ENCODE measurements at regions not wholly inside any gene's neighbourhood (a gene's known extent, or its start where the extent isn't known, plus 50 kb on each side); places are given as distances from the start of the nearest gene placed in this dataset.

- Histone ChIP-seq H3K36me3 (no peaks in the 10 kb centered on the region), H3K4me3 (no peak overlapping the region), H3K9me3 (no peaks in the 10 kb centered on the region), H3K4me1 (no peaks in the 10 kb centered on the region), H3K27me3 (no peaks in the 10 kb centered on the region), H3K27ac (no peak overlapping the region)
- no peak for TF ChIP-seq POLR2A (IDR thresholded peaks at IDR 0.05)
- TF ChIP-seq CTCF (IDR thresholded peaks at IDR 0.05), result no peak
- no peak for TF ChIP-seq EP300 (IDR thresholded peaks at IDR 0.05)
- no peak for TF ChIP-seq POLR2AphosphoS5 (IDR thresholded peaks at IDR 0.05)
- WGBS, 2 donors (ENCODE audit: low coverage in 1 of 2), result 81 to 100% methylated on average over 1 of the region's 1 CpG
- ATAC-seq, result no peak
Measured at GRCh38 chr5:121752149-121752548, 99.5 kb upstream of the FTMT start.

DNA sequence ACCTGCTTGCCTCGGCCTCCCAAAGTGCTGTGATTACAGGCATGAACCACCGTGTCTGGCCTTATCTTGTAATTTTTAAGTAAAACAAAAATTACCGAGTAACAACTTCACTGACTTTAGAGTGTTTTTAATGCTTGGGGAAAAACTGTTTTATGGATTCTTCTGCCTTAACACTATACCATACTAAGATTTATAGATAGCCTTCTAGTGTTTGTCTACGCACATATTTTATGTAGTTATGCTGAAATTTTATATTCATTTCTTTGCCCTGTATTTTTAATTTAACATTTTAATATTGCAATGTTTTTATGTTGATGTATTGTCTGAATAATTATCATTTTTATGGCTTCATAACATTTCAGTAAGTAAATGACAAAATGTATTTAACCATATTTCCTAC lies 96.4 kb upstream of the FTMT start:
- H3K27me3 ChIP-seq, result no peaks in the 10 kb centered on the region
- no peaks in the 10 kb centered on the region for H3K9me3 ChIP-seq
- ATAC-seq, result no peak
- no peaks in the 10 kb centered on the region for H3K36me3 ChIP-seq
- no peak overlapping the region for H3K27ac ChIP-seq
- WGBS, 2 donors (ENCODE audit: low coverage in 1 of 2), result 70 to 83% methylated on average over 3 to 4 of the region's 4 CpGs
- TF ChIP-seq POLR2AphosphoS5 (IDR thresholded peaks at IDR 0.05) (no peak), EP300 (IDR thresholded peaks at IDR 0.05) (no peak)
- no peak overlapping the region for H3K4me3 ChIP-seq
- H3K4me1 ChIP-seq, result no peaks in the 10 kb centered on the region

DNA sequence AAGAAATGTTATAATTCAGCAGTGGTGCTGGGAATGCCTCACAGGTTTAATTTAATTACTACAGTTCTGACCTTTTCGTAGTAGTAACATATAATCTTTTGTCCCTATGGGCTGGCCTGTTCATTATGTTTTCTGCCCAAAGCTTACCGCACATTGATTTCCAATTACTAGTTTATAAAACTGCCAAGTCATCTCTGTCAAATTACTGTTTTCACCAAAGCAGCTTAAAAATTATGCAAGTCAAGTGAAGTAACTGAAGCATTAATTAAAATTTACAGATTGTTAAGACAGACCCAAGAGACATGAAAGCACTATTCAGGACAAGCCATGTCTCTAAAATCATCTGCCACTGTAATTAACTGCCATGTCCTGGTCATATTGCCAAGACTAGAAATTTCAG lies 93.9 kb upstream of the FTMT start:
- Histone ChIP-seq H3K27ac (no peak overlapping the region), H3K27me3 (no peaks in the 10 kb centered on the region), H3K4me3 (no peak overlapping the region), H3K9me3 (no peaks in the 10 kb centered on the region), H3K4me1 (no peaks in the 10 kb centered on the region), H3K36me3 (no peaks in the 10 kb centered on the region)
- 82 to 83% methylated on average over 2 of the region's 2 CpGs for WGBS, 2 donors (ENCODE audit: low coverage in 1 of 2)
- no peak for TF ChIP-seq EP300 (IDR thresholded peaks at IDR 0.05)
- no peak for TF ChIP-seq POLR2A (IDR thresholded peaks at IDR 0.05)
- no peak for TF ChIP-seq POLR2AphosphoS5 (IDR thresholded peaks at IDR 0.05)
- TF ChIP-seq CTCF (IDR thresholded peaks at IDR 0.05), result no peak
- no peak for ATAC-seq

- Histone ChIP-seq H3K4me1 (no peaks in the 10 kb centered on the region), H3K27ac (no peak overlapping the region), H3K4me3 (no peak overlapping the region), H3K9me3 (no peaks in the 10 kb centered on the region), H3K27me3 (no peaks in the 10 kb centered on the region), H3K36me3 (no peaks in the 10 kb centered on the region)
- ATAC-seq, result no peak
- 66 to 78% methylated on average over 5 to 6 of the region's 6 CpGs for WGBS, 2 donors (ENCODE audit: low coverage in 1 of 2)
- TF ChIP-seq POLR2AphosphoS5 (IDR thresholded peaks at IDR 0.05), result no peak
- TF ChIP-seq CTCF (IDR thresholded peaks at IDR 0.05), result no peak
- no peak for TF ChIP-seq POLR2A (IDR thresholded peaks at IDR 0.05)
- TF ChIP-seq EP300 (IDR thresholded peaks at IDR 0.05), result no peak
Measured at GRCh38 chr5:121758615-121759014, 93.1 kb upstream of the FTMT start.

GRCh38 chr5:121762426-121762825 lies 89.3 kb upstream of the FTMT start:
- no peaks in the 10 kb centered on the region for H3K27me3 ChIP-seq
- H3K27ac ChIP-seq, result no peak overlapping the region
- TF ChIP-seq EP300 (IDR thresholded peaks at IDR 0.05) (no peak), POLR2A (IDR thresholded peaks at IDR 0.05) (no peak), POLR2AphosphoS5 (IDR thresholded peaks at IDR 0.05) (no peak), CTCF (IDR thresholded peaks at IDR 0.05) (no peak)
- WGBS, 2 donors (ENCODE audit: low coverage in 1 of 2), result 79 to 89% methylated on average over 1 of the region's 1 CpG
- no peak overlapping the region for H3K4me3 ChIP-seq
- no peaks in the 10 kb centered on the region for H3K4me1 ChIP-seq
- no peaks in the 10 kb centered on the region for H3K9me3 ChIP-seq
- no peaks in the 10 kb centered on the region for H3K36me3 ChIP-seq
- no peak for ATAC-seq
